ENCODE measurements at regions not wholly inside any gene's neighbourhood (a gene's known extent, or its start where the extent isn't known, plus 50 kb on each side); places are given as distances from the start of the nearest gene placed in this dataset.

DNA sequence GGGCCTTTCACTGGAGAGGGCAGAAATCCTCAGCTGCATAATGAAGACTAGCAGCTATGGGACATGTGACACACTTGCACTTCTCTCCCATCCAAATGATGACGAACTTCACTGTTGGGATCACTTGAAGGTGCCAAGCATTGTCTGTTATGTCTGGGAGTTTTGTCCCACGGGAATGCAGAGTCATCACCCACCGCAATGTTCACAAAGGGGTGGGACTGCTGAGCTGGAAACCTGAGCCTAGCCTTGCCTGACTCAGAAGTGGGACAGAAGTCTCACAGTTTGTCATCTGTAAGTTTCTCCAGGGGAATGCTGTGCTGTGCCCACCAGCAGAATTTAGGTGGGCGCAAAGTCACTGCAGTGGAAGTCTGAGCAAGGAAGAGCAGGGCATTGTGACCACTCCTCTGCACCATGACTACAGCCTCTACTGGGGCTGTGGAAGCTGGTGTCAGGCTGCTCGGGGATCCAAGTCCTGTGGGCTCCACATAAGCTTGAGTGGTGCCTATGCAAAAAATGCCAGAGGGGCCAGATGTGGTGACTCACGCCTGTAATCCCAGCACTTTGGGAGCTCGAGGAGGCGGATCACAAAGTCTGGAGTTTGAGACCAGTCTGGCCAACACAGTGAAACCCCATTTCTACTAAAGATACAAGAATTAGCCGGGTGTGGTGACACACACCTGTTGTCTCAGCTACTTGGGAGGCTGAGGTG, 472.0 kb upstream of the CNTNAP2 start:
- no peak for DNase-seq

- DNase-seq = no peak
Observed at GRCh38 chr7:145643981-145644380, 472.6 kb upstream of the CNTNAP2 start.

GRCh38 chr7:145633513-145633912, 483.1 kb upstream of the CNTNAP2 start:
- no peak for DNase-seq

DNA sequence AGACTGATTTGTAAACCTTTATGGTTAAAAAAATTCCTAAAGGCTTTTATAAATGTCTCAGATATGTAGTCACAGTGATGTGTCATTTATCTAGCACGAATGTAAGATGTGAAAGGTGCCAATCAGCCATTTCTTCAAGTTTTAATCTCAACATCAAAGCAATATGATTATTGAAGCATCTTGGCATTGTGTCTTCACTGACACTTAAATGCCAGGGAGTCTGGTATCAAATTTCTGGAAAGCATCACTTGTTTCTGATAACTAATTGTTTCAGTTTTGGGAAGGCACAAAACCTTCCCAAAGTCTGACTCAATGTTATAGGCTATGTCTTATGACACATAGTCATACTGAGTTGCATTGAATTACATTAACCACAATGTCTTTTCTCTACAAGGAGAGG, 492.0 kb upstream of the CNTNAP2 start:
- no peak for DNase-seq

GRCh38 chr7:145605963-145606362, 510.6 kb upstream of the CNTNAP2 start:
- no peak for DNase-seq

DNA sequence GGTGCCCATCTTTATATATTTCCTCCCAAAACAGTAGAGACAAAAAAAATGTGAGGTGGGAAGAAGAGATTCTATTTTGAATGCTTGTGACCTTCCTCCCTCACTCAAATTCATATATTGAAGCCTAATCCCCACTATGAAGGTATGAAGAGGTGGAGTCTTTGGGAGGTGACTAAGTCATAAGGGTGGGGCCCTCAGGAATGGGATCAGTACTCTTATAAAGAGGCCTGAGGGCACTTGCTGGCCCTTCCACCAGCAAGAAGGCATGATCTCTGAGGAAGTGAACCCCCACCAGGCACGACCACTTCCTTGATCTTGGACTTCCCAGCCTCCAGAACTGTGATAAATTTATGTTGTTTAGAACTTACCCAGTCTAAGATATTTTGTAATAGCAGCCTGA, 517.2 kb upstream of the CNTNAP2 start:
- DNase-seq = no peak

GRCh38 chr7:145584401-145584800, 532.2 kb upstream of the CNTNAP2 start:
- no peak for DNase-seq

DNA sequence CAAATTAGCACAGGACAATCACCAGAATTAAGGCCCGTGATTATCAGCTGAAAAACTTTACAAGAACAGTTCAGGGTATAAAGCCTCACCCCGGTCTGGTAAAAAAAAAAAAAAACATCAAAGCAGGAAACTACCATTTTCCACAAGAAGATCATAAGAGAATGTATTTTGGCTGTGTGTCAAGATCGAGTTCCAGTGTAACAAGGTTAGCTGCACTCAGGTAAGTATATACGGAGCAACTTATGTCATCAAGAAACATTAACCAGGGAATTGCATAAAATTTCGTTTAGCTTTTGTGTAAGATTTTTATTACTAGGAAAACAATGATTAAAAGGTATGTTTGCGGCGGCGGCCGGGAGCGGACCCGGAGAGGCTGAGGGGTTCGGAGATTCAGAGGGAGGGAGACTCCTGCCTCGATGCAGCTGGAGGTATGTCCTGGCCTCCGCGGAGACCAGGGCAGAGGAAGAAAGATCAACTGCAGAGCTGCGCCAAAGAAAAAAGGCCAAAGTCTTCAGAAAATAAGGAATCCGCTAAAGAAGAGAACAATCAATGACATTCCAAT, 533.8 kb upstream of the CNTNAP2 start:
- DNase-seq = no peak

DNA sequence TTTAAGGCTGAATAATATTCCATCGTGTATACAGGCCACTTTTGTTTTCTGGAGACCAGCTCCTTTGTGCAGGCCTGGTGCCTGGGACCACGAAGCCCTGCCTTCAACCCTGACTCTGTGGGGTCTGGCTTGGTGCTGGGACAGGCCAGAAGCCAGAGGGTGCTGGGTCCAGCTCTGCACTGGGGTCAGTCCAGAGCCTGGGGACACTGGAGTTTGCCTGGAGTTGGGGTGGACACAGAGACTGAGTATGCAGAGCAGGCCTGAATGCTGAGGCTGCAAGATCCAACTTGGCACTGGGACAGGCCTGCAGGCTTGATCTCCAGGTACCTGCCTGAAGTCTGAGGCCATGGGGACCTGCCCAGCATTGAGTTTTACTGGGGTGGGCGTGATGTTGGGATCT, 558.8 kb upstream of the CNTNAP2 start:
- DNase-seq = no peak

GRCh38 chr7:145543242-145543641, 573.4 kb upstream of the CNTNAP2 start:
- DNase-seq = no peak

GRCh38 chr7:145539910-145540309, 576.7 kb upstream of the CNTNAP2 start:
- no peak for DNase-seq

DNA sequence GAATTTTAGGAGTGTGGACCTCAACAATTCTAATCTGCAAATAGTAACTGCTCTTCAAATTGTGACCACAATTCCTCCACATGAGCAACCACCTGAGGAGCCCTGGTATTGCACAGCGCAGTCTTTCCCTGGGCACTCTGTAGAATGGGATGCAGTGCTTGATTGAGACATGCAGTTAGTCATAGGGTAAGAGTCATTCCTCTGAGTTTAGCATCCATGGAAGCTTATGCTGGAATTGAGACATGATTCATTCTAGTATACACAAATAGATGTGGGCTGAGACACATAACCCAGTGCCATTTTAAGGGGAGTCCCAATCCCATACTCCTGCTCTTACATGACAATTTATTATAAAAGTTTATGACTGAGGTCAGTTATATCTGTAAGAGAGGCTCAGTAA, 582.3 kb upstream of the CNTNAP2 start:
- no peak for DNase-seq

DNA sequence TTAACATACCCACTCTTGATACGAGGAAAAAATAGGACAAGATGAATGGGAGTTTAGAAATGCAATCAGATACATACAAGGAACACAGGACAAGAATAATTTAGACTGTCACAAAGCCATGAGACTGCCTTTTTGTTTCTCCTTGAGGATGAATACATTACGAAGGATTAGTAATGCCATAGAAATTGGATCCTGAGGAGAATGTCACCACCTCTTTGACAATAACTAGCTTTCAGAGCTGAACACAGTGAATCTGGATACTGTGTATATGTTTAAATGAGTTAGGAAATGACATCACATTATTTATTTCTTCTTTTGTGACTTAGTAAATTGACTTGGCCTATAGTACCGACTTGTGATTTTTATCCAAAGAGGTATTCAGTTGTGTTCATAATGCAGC, 596.3 kb upstream of the CNTNAP2 start:
- DNase-seq = no peak

- DNase-seq = no peak
Observed at GRCh38 chr7:145511004-145511403, 605.6 kb upstream of the CNTNAP2 start.

- no peak for DNase-seq
Observed at GRCh38 chr7:145497911-145498525, 618.6 kb upstream of the CNTNAP2 start.

GRCh38 chr7:145490356-145490755, 626.2 kb upstream of the CNTNAP2 start:
- no peak for DNase-seq

DNA sequence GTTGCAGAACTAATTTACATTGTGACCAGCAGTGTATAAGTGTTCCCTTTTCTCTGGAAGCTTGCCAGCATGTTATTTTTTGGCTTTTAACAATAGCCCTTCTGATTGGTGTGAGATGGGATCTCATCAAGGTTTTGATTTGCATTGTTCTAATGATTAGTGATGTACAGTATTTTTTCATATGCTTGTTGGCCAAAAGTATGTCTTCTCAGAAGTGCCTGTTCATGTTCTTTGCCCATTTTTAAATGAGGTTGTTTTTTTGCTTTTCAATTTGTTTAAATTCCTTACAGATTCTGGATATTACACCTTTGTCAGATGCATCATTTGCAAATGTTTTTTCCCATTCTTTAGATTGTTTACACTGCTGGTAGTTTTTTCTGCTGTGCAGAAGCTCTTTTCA, 627.0 kb upstream of the CNTNAP2 start:
- no peak for DNase-seq

GRCh38 chr7:145488816-145489215, 627.8 kb upstream of the CNTNAP2 start:
- DNase-seq = no peak

GRCh38 chr7:145481985-145482384, 634.6 kb upstream of the CNTNAP2 start:
- DNase-seq = no peak

DNA sequence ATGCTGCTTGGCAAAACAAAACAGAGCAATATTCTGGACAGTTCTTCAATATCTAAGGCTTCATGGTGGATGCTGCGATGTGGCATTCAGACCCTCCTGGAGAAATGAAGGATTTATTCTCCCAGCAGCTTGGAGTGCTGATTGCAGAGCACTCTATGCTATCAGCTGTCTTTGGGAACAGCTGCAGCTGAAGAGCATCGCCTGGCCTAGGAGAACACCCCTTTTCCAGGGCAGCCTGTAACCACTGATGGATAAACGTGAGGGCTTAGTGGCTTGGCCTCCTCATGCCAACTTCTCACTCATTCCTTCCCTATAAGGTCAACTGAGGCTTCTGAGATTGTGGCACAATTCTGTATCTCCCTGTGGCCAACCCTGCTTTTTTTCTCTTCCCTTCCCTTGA, 638.1 kb upstream of the CNTNAP2 start:
- no peak for DNase-seq

GRCh38 chr7:145474009-145474686, 638.3 kb upstream of the TPK1 start:
- DNase-seq = no peak

DNA sequence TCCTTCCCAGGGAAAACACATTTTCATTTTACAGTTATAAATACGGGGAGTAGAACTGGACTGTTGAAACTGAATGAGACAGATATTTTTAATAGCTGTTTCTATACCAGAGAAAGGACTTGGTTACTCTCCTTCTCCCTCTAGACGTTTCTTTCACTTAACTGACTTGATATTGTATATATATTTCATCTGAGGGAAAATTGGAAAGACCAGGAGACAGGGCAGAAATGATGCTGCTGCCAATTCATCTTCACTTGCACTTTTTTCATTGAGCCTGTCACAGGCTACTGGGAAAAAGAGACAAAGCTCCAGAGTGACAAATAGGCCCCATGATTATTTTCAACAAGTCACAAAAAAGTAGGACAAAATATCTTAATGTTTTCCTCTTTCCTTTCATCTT, 636.0 kb upstream of the TPK1 start:
- DNase-seq = no peak

- DNase-seq = no peak
Observed at GRCh38 chr7:145464287-145464686, 628.4 kb upstream of the TPK1 start.

- DNase-seq = no peak
Observed at GRCh38 chr7:145462463-145462862, 626.6 kb upstream of the TPK1 start.

Data from occipital lobe (tissue), 1 donor.